G401 (cell line): ENCODE measurements at regions not wholly inside any gene's neighbourhood (a gene's known extent, or its start where the extent isn't known, plus 50 kb on each side); places are given as distances from the start of the nearest gene placed in this dataset.

Experiments
- DNase-seq: peaks from one replicate; pipeline ENCODE4 v3.0.0-alpha.2; 2015; ENCODE audit warnings: low spot score
- in situ Hi-C: cut with HindIII; loops from 2 replicates; pipeline ENCODE4 v1.10.0; 2016; ENCODE audit warnings: low sequenced_read_pairs, mixed read lengths

- DNase-seq, result no peak
- in situ Hi-C loops, result no loop called here
These were observed 987.0 kb downstream of the NR2F1-AS1 start for GRCh38 chr5:92594031-92594430.

GRCh38 chr5:92588876-92589275, 992.1 kb downstream of the NR2F1-AS1 start:
- in situ Hi-C loops, result no loop called here
- DNase-seq, result no peak

GRCh38 chr5:92581690-92582089, 999.3 kb downstream of the NR2F1-AS1 start:
- in situ Hi-C loops, result no loop called here
- DNase-seq, result no peak

GRCh38 chr5:92581249-92581648, 999.8 kb downstream of the NR2F1-AS1 start:
- no peak for DNase-seq
- in situ Hi-C loops, result no loop called here

- no peak for DNase-seq
- in situ Hi-C loops, result no loop called here
These were observed 1000.2 kb downstream of the NR2F1-AS1 start for GRCh38 chr5:92580814-92581213.

- in situ Hi-C loops, result no loop called here
- DNase-seq, result no peak
These were observed 1007.0 kb downstream of the NR2F1-AS1 start for GRCh38 chr5:92574023-92574422.

GRCh38 chr5:92568522-92568921, 1012.5 kb downstream of the NR2F1-AS1 start:
- no peak for DNase-seq
- in situ Hi-C loops, result no loop called here

- in situ Hi-C loops, result no loop called here
These were observed 1013.1 kb downstream of the NR2F1-AS1 start for GRCh38 chr5:92567831-92568450.

GRCh38 chr5:92566113-92566786, 1014.8 kb downstream of the NR2F1-AS1 start:
- DNase-seq, result no peak
- in situ Hi-C loops, result no loop called here

More at GRCh38 chr5:92567831-92568450, 1013.1 kb downstream of the NR2F1-AS1 start:
- DNase-seq, result no peak

GRCh38 chr5:92565673-92566072, 1015.3 kb downstream of the NR2F1-AS1 start:
- peak; percentile 49 for DNase-seq
- in situ Hi-C loops, result no loop called here

GRCh38 chr5:92562065-92562464, 1019.0 kb downstream of the NR2F1-AS1 start:
- DNase-seq, result no peak
- in situ Hi-C loops, result no loop called here

- in situ Hi-C loops, result no loop called here
- DNase-seq, result no peak
These were observed 1019.5 kb downstream of the NR2F1-AS1 start for GRCh38 chr5:92561411-92561959.

- peak; percentile 61 for DNase-seq
These were observed 1020.2 kb downstream of the NR2F1-AS1 start for GRCh38 chr5:92560698-92561401.

GRCh38 chr5:92559781-92560180, 1021.2 kb downstream of the NR2F1-AS1 start:
- peak; percentile 64 for DNase-seq
- in situ Hi-C loops, result no loop called here

More at GRCh38 chr5:92560698-92561401, 1020.2 kb downstream of the NR2F1-AS1 start:
- in situ Hi-C loops, result no loop called here

- DNase-seq, result peak; percentile 56
- in situ Hi-C loops, result no loop called here
These were observed 1021.7 kb downstream of the NR2F1-AS1 start for GRCh38 chr5:92559331-92559730.

- DNase-seq, result no peak
- in situ Hi-C loops, result no loop called here
These were observed 1024.3 kb downstream of the NR2F1-AS1 start for GRCh38 chr5:92556747-92557146.

GRCh38 chr5:92554447-92555085, 1026.5 kb downstream of the NR2F1-AS1 start:
- in situ Hi-C loops, result no loop called here

GRCh38 chr5:92553326-92553725, 1027.7 kb downstream of the NR2F1-AS1 start:
- DNase-seq, result no peak
- in situ Hi-C loops, result no loop called here

More at GRCh38 chr5:92554447-92555085, 1026.5 kb downstream of the NR2F1-AS1 start:
- DNase-seq, result peak; percentile 53
